Lung (tissue), 11 donors: ENCODE measurements at regions not wholly inside any gene's neighbourhood (a gene's known extent, or its start where the extent isn't known, plus 50 kb on each side); places are given as distances from the start of the nearest gene placed in this dataset.
A peak's percentile ranks its signal among the peaks of the same experiment; 100 is the strongest.

Source experiments
- ATAC-seq: fragments of 200-7000 bp; cut with Tn5 transposase; one replicate; pipeline ENCODE4 v1.9.1; 2020; ENCODE audit warnings: moderate number of reproducible peaks; ENCODE audit not compliant: insufficient read depth, low FRiP score
- DNase-seq, 3 donors: peaks; one replicate each; pipeline ENCODE4 v3.0.0-alpha.2; 2013 to 2017
- H3K27ac ChIP-seq, 2 donors: one replicate each; pipeline ENCODE4 v1.5.1; 2013; ENCODE audit warnings: mild to moderate bottlenecking in 2 of 2, moderate library complexity in 2 of 2, control low read depth in 1 of 2, inconsistent platforms in 1 of 2, low read depth in 1 of 2, low read length in 1 of 2
- H3K27me3 ChIP-seq, 3 donors: one replicate each; pipeline ENCODE4 v1.5.1; 2013; ENCODE audit warnings: low read length in 2 of 3; ENCODE audit not compliant: control insufficient read depth in 3 of 3, insufficient read depth in 3 of 3
- H3K36me3 ChIP-seq, 4 donors: one replicate each; pipeline ENCODE4 v1.5.1; 2013; ENCODE audit warnings: low read length in 4 of 4, mild to moderate bottlenecking in 1 of 4, moderate library complexity in 1 of 4; ENCODE audit not compliant: control insufficient read depth in 4 of 4, insufficient read depth in 4 of 4
- H3K4me1 ChIP-seq, 5 donors: one replicate each; pipeline ENCODE4 v1.5.1; 2013; ENCODE audit warnings: low read length in 5 of 5, mild to moderate bottlenecking in 2 of 5, moderate library complexity in 1 of 5; ENCODE audit not compliant: control insufficient read depth in 5 of 5, insufficient read depth in 5 of 5
- H3K4me3 ChIP-seq: one replicate; pipeline ENCODE4 v1.5.1; 2013; ENCODE audit warnings: mild to moderate bottlenecking, control low read depth, moderate library complexity
- H3K9ac ChIP-seq, 2 donors: one replicate each; pipeline ENCODE4 v1.5.1; 2013; ENCODE audit warnings: low read length in 2 of 2, control low read depth in 1 of 2; ENCODE audit not compliant: insufficient read depth in 1 of 2
- H3K9me3 ChIP-seq, 4 donors: one replicate each; pipeline ENCODE4 v1.5.1; 2013; ENCODE audit warnings: low read length in 3 of 4, mild to moderate bottlenecking in 1 of 4, moderate library complexity in 1 of 4; ENCODE audit not compliant: control insufficient read depth in 4 of 4, insufficient read depth in 3 of 4
- CTCF ChIP-seq: IDR thresholded peaks from 2 replicates; pipeline ENCODE4 v1.5.1; 2012; ENCODE audit warnings: mild to moderate bottlenecking; ENCODE audit errors: control extremely low read depth, extremely low read depth
- WGBS, 2 donors: extraction: QIAGEN DNeasy Blood & Tissue Kit; methylation state at CpG; one replicate each; pipeline ENCODE4 v1.1.7; 2013; 5-methylcytosine and 5-hydroxymethylcytosine counted together
- donor health status: control.
- donor health status: control.
- donor health status: Bipolar disorder and iron deficiency.
- donor health status: healthy.
- donor health status: DM: yes; HTN: yes; CAD: no.

- no peak overlapping the region for H3K4me3 ChIP-seq
- H3K36me3 ChIP-seq = no peaks in the 10 kb centered on the region
- DNase-seq (peak in 2 of 3 donors; percentile 45 to 58), ATAC-seq (no peak)
- no peaks in the 10 kb centered on the region for H3K4me1 ChIP-seq
- H3K9ac ChIP-seq = no peak overlapping the region
- H3K27ac ChIP-seq = no peak overlapping the region
- peaks cover 0 to 24% (median 7%) of the 10 kb centered on the region in 4 donors for H3K9me3 ChIP-seq
- no peak for TF ChIP-seq CTCF
- H3K27me3 ChIP-seq = no peaks in the 10 kb centered on the region
- WGBS, 2 donors = 24 to 46% methylated on average over 3 of the region's 3 CpGs
These were observed 608.0 kb upstream of the ACO1 start for GRCh38 chr9:31776471-31776870.

- Histone ChIP-seq H3K4me1 (no peaks in the 10 kb centered on the region), H3K9me3 (peaks cover 0 to 14% (median 3%) of the 10 kb centered on the region in 4 donors), H3K27me3 (no peaks in the 10 kb centered on the region), H3K27ac (no peak overlapping the region), H3K9ac (no peak overlapping the region), H3K36me3 (no peaks in the 10 kb centered on the region), H3K4me3 (no peak overlapping the region)
- no peak for TF ChIP-seq CTCF
- no peak for DNase-seq
- WGBS, 2 donors = 34 to 43% methylated on average over 2 of the region's 2 CpGs
- no peak for ATAC-seq
These were observed 601.0 kb upstream of the ACO1 start for GRCh38 chr9:31783491-31783890.

- Histone ChIP-seq H3K4me1 (no peaks in the 10 kb centered on the region), H3K9me3 (peaks cover 0 to 4% (median 0%) of the 10 kb centered on the region in 4 donors), H3K36me3 (no peaks in the 10 kb centered on the region), H3K27ac (no peak overlapping the region), H3K9ac (no peak overlapping the region), H3K27me3 (no peaks in the 10 kb centered on the region), H3K4me3 (no peak overlapping the region)
- TF ChIP-seq CTCF = no peak
- DNase-seq = no peak
- ATAC-seq = no peak
- 90 to 92% methylated on average over 8 of the region's 8 CpGs for WGBS, 2 donors
These were observed 593.7 kb upstream of the ACO1 start for GRCh38 chr9:31790720-31791119.

GRCh38 chr9:31799953-31800609 is 584.4 kb upstream of the ACO1 start:
- Histone ChIP-seq H3K9me3 (no peaks in the 10 kb centered on the region), H3K27me3 (no peaks in the 10 kb centered on the region), H3K27ac (no peak overlapping the region), H3K36me3 (no peaks in the 10 kb centered on the region), H3K4me3 (no peak overlapping the region), H3K4me1 (no peaks in the 10 kb centered on the region), H3K9ac (no peak overlapping the region)
- TF ChIP-seq CTCF = peak; percentile 60
- DNase-seq (peak in 2 of 3 donors; percentile 25 to 42), ATAC-seq (no peak)
- 58 to 70% methylated on average over 2 of the region's 2 CpGs for WGBS, 2 donors
